Fibroblast of pulmonary artery (primary cell): ENCODE measurements at regions not wholly inside any gene's neighbourhood (a gene's known extent, or its start where the extent isn't known, plus 50 kb on each side); places are given as distances from the start of the nearest gene placed in this dataset.

ENCODE experiments used
- DNase-seq: peaks from one replicate; pipeline ENCODE4 v3.0.0-alpha.2; 2010; ENCODE audit warnings: low read depth
- H3K4me3 ChIP-seq: replicated peaks from 2 replicates; pipeline ENCODE4 v1.5.1; 2011; ENCODE audit warnings: low read depth, mild to moderate bottlenecking, control low read depth, low read length, moderate library complexity
- TF ChIP-seq, protein P1 (sequence below): IDR thresholded peaks from 2 replicates; pipeline ENCODE4 v1.5.1; 2011; ENCODE audit warnings: mild to moderate bottlenecking, control low read depth, low read length, inconsistent platforms; ENCODE audit errors: missing control alignments

DNA sequence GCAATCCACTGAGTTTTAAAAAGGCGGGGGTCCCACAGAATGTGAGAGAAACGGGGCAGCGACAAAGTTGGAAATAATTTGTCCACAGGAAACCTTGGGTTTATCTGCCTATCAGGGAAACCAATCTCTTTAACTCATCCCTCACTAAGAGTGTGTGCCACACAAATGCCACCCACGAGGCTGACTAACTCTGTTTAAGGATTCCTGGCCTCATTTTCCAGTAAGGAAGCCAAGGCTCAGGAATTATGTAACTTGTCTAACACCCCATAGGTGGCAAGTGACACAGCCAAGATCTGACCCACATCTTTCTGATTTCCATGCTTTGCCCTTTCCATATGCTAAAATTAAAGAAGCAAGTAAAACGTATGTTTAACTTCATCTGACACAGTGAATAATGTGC, 263.2 kb downstream of the CNTN3 start:
- no peak for DNase-seq
- no peak overlapping the region for H3K4me3 ChIP-seq
- TF ChIP-seq, protein P1, sequence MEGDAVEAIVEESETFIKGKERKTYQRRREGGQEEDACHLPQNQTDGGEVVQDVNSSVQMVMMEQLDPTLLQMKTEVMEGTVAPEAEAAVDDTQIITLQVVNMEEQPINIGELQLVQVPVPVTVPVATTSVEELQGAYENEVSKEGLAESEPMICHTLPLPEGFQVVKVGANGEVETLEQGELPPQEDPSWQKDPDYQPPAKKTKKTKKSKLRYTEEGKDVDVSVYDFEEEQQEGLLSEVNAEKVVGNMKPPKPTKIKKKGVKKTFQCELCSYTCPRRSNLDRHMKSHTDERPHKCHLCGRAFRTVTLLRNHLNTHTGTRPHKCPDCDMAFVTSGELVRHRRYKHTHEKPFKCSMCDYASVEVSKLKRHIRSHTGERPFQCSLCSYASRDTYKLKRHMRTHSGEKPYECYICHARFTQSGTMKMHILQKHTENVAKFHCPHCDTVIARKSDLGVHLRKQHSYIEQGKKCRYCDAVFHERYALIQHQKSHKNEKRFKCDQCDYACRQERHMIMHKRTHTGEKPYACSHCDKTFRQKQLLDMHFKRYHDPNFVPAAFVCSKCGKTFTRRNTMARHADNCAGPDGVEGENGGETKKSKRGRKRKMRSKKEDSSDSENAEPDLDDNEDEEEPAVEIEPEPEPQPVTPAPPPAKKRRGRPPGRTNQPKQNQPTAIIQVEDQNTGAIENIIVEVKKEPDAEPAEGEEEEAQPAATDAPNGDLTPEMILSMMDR, result no peak

DNA sequence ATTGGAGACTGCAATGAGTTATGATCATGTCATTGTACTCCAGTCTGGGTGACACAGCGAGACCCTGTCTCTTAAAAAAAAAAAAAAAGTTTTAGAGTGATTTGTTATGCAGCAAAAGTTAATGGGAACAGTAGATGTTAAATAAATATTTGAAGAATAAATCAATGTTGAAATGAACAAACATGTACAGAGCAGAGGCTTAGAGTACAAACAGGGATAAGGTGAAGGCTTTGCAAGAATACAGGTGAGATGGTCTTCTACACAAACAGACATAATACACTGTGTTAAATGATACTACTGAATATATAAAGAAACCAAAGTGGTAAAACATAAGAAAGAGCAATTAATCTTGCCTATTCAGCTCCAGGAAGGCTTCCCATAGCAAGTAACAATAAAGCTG, 265.4 kb downstream of the CNTN3 start:
- TF ChIP-seq, protein P1, result no peak
- no peak overlapping the region for H3K4me3 ChIP-seq
- DNase-seq, result no peak

DNA sequence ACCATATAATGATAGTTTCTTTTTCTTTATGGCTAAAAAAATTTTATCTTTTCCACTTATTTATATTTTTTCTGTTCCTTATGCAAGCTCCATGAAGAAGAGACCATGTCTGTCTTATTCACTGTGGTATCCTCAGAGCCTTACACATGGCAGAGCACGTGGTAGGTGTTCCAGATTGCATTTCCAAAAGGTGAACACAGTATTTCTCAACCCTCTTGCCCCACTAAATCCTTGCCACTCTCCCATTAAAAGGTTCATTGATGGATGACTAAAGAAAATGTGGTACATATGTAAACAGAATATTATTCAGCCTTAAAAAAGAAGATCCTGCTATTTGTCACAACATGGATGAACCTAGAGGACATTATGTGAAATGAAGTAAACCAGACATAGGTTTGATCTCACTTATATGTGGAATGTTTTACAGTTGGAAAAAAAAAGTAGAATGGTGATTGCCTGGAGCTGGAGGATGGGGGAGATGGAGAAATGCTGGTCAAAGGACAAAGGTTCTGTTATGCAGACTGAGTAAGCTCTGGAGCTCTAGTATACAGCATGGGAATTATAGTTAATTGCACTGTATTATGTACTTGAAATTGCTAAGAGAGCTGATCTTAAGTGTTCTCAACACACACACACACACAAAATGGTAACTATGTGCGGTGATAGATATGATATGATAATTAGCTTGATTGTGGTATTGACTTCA, 266.7 kb downstream of the CNTN3 start:
- TF ChIP-seq, protein P1, result no peak
- no peak for DNase-seq

DNA sequence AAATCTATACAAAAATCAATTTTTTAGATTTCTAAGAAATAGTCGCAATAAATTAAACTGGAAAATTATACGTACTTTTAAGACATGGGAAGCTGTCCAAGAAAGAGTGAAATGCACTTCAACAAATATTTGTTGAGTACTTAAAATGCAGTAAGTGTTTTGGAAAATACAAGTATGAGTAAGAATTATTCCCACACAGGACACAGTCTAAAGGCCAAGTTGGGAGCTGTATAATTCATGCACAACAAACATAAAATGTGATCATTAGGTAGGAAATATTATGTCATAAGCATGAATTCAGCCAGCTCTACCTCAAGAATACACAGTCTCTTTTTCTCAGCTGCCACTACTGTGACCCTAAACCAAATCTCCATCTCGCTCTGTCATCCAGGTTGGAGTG, 267.6 kb downstream of the CNTN3 start:
- TF ChIP-seq, protein P1, result no peak
- no peak for DNase-seq
- H3K4me3 ChIP-seq, result no peak overlapping the region

More for the DNA sequence above, 266.7 kb downstream of the CNTN3 start:
- no peak overlapping the region for H3K4me3 ChIP-seq

DNA sequence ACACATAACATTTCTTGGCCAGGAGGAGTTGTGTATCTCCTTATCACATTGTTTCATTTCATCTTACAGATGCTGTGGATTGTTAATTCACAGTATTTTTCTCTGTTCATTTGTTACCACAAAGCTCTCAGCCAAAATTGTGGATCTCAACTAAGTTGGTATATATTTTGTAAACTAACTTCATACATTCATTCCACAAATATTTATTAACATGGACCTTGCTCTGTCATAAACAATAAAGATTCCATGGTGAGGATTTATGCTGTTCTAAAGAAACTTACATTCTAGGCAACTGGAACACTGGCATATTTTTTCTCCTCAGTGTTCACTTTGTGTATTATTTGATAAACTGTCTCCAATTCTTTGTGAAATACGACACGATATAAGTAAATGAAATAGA, 268.8 kb downstream of the CNTN3 start:
- TF ChIP-seq, protein P1, result no peak

DNA sequence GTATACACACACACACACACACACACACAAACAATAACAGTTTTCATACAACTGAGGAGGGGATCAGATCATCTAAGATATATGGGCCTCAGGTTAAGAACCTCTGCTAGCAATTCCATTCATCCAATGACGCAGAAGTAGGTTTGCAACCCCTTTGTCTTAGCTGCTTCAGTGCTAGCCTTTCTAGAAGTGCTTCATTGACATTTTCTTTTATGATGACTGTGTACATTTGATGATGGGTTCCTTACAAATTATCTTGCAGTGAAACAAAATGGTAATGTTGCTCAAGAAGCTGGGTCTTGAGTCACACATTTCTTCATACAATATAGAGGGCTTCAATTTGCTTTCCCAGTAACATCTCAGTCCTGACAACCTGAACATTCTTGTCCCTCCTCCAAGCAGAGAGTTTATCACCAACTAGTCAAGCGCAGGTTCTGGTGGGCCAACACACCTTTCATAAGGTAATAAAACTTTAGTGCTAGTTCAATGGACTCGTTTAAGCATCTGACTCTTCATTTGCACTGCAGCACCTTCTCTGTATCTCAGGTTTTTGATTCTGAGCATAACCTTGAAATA, 269.5 kb downstream of the CNTN3 start:
- no peak for DNase-seq

More for the DNA sequence above, 268.8 kb downstream of the CNTN3 start:
- no peak overlapping the region for H3K4me3 ChIP-seq
- DNase-seq, result no peak

More for the DNA sequence above, 269.5 kb downstream of the CNTN3 start:
- no peak overlapping the region for H3K4me3 ChIP-seq
- TF ChIP-seq, protein P1, result no peak
